ENCODE measurements at regions not wholly inside any gene's neighbourhood (a gene's known extent, or its start where the extent isn't known, plus 50 kb on each side); places are given as distances from the start of the nearest gene placed in this dataset.

- TF ChIP-seq POLR2A (IDR thresholded peaks at IDR 0.05; ENCODE audit: low read length) (no peak), GATA1 (IDR thresholded peaks at IDR 0.05; ENCODE audit: low read depth, low read length) (no peak)
These were observed 298.9 kb downstream of the PDGFC start for GRCh38 chr4:156672492-156673305.
